C4-2B (cell line): ENCODE measurements at regions not wholly inside any gene's neighbourhood (a gene's known extent, or its start where the extent isn't known, plus 50 kb on each side); places are given as distances from the start of the nearest gene placed in this dataset.

Experiments used
- CTCF ChIP-seq: fragments of 450-650 bp; conservative IDR thresholded peaks from 2 replicates; pipeline ENCODE4 v1.5.1; 2017; ENCODE audit warnings: mild to moderate bottlenecking
- ZFX ChIP-seq: fragments of 450-650 bp; IDR thresholded peaks from 2 replicates; pipeline ENCODE4 v1.6.1; 2017

GRCh38 chr4:74540193-74540592 lies 95.3 kb downstream of the AREG start:
- TF ChIP-seq CTCF (no peak), ZFX (no peak)
